Nephron progenitor cell (in vitro differentiated cells): ENCODE measurements at regions not wholly inside any gene's neighbourhood (a gene's known extent, or its start where the extent isn't known, plus 50 kb on each side); places are given as distances from the start of the nearest gene placed in this dataset.
A peak's percentile ranks its signal among the peaks of the same experiment; 100 is the strongest.

ENCODE experiments used
- DNase-seq: peaks from one replicate; pipeline ENCODE4 v3.0.0; 2021
- H3K27ac Mint-ChIP-seq: 2 replicates; pipeline ENCODE4 v1.8.0; 2021; ENCODE audit warnings: mild to moderate bottlenecking, moderate library complexity, mixed read lengths
- H3K27me3 Mint-ChIP-seq: 2 replicates; pipeline ENCODE4 v1.8.0; 2021; ENCODE audit warnings: mild to moderate bottlenecking, low read depth, mixed read lengths; ENCODE audit not compliant: poor library complexity
- H3K36me3 Mint-ChIP-seq: 2 replicates; pipeline ENCODE4 v1.8.0; 2021; ENCODE audit warnings: low read depth, mixed read lengths
- H3K4me1 Mint-ChIP-seq: 2 replicates; pipeline ENCODE4 v1.8.0; 2021; ENCODE audit warnings: mixed read lengths
- H3K4me3 Mint-ChIP-seq: 2 replicates; pipeline ENCODE4 v1.8.0; 2021; ENCODE audit warnings: mild to moderate bottlenecking, moderate library complexity, mixed read lengths
- H3K9me3 Mint-ChIP-seq: 2 replicates; pipeline ENCODE4 v1.8.0; 2021; ENCODE audit warnings: mild to moderate bottlenecking, moderate library complexity, mixed read lengths
- TF ChIP-seq, protein P1 (sequence below): fragments of 200-600 bp; sonication (generic); IDR thresholded peaks from 2 replicates; pipeline ENCODE4 v1.5.0; 2021; ENCODE audit warnings: antibody characterized with exemption

- Mint-ChIP-seq H3K9me3 (peaks cover 48% of the 10 kb centered on the region), H3K4me3 (no peak overlapping the region), H3K4me1 (peaks cover 57% of the 10 kb centered on the region), H3K27ac (no peak overlapping the region), H3K27me3 (peaks cover 7% of the 10 kb centered on the region), H3K36me3 (no peaks in the 10 kb centered on the region)
- no peak for DNase-seq
- TF ChIP-seq, protein P1, sequence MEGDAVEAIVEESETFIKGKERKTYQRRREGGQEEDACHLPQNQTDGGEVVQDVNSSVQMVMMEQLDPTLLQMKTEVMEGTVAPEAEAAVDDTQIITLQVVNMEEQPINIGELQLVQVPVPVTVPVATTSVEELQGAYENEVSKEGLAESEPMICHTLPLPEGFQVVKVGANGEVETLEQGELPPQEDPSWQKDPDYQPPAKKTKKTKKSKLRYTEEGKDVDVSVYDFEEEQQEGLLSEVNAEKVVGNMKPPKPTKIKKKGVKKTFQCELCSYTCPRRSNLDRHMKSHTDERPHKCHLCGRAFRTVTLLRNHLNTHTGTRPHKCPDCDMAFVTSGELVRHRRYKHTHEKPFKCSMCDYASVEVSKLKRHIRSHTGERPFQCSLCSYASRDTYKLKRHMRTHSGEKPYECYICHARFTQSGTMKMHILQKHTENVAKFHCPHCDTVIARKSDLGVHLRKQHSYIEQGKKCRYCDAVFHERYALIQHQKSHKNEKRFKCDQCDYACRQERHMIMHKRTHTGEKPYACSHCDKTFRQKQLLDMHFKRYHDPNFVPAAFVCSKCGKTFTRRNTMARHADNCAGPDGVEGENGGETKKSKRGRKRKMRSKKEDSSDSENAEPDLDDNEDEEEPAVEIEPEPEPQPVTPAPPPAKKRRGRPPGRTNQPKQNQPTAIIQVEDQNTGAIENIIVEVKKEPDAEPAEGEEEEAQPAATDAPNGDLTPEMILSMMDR: no peak
These were observed 55.1 kb downstream of the PJA1 start for GRCh38 chrX:69110116-69110530.

DNA sequence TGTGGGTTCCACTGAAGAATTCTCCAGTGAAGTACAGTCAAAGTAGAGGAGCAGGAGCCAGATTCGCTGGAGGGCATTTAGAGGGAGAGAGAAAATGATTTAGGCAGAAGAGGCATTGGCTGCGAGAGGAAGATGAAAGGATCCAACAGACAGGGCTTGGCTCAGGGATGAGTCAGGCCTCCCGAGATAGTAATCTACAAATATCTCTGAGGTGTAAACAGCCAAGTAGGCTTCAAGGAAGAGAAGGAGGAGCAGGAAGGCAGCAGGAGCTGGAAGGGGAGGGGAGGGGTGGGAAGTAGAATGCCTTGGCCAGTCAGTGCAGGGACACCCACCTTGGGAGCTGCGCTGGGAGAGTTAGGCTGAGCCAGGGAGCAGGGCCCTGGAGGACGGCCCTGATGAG lies 55.5 kb downstream of the PJA1 start:
- Mint-ChIP-seq H3K27ac (peak overlapping the region; percentile 58), H3K9me3 (peaks cover 48% of the 10 kb centered on the region), H3K4me1 (peaks cover 60% of the 10 kb centered on the region), H3K36me3 (no peaks in the 10 kb centered on the region), H3K27me3 (peaks cover 7% of the 10 kb centered on the region), H3K4me3 (no peak overlapping the region)
- DNase-seq: no peak
- TF ChIP-seq, protein P1: no peak

DNA sequence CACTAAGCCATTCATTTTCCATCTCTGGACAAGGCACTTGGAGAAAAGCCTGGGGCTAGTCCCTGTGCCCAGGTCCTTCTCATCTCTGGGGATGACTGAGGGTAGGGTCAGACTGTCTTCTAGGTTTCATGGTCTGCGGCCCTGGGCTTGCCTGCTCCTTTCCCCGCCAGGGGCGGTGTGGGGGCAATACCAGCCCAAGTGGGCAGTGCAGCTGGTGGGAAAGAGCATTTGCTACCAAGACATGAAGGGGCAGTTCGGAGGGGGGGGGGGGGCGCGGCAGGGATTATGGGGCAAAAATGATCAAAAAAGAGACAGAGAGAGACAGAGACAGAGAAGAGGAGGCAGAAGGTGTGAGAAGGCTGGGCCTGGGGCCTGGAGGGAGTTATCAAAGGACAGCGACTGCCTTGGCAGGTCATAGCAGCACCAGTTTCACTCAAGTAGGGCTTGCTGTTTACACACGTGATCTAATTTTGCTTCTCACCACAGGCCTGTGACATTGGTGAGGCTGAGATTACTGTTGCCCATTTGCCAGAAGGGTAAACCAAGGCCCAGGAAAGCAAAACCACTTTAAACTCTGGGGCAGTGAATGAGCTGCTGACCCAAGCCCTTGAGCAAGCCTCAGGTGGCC lies 56.1 kb downstream of the PJA1 start:
- Mint-ChIP-seq H3K9me3 (peaks cover 52% of the 10 kb centered on the region), H3K36me3 (no peaks in the 10 kb centered on the region), H3K4me1 (peaks cover 65% of the 10 kb centered on the region), H3K27ac (peak overlapping the region; percentile 58), H3K27me3 (peaks cover 7% of the 10 kb centered on the region), H3K4me3 (no peak overlapping the region)
- TF ChIP-seq, protein P1: no peak
- no peak for DNase-seq

GRCh38 chrX:69107747-69108401 lies 57.4 kb downstream of the PJA1 start:
- Mint-ChIP-seq H3K36me3 (no peaks in the 10 kb centered on the region), H3K9me3 (peaks cover 55% of the 10 kb centered on the region), H3K4me3 (peak overlapping the region; percentile 21), H3K4me1 (peaks cover 78% of the 10 kb centered on the region), H3K27ac (peak overlapping the region; percentile 75), H3K27me3 (peaks cover 3% of the 10 kb centered on the region)
- TF ChIP-seq, protein P1: no peak
- no peak for DNase-seq

DNA sequence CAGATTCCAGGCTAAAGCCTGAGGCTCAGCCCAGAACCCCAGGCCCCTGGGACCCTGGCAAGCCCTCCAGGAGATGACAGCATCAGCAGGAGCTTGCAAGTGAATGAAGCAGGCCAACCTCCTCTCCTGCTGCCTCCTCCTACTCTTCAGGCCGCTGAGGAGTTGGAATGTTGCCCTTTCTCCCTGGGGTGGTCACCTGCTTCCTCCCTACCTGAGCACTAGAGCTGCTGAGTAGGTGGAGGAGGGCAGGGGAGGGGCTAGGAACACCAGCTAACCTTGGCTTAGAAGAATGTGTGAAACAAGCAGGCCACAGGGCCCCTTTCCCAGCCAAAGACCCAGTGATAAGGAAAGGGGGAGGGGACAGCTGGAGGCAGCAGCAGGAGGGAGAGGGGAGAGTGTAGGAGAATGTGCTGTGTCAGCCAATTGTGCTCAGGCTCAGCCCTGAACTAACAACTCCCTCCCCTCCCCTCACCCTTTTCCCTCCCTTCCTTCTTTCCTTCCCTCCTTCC lies 58.0 kb downstream of the PJA1 start:
- TF ChIP-seq, protein P1: no peak
- Mint-ChIP-seq H3K27ac (peak overlapping the region; percentile 75), H3K4me1 (peaks cover 84% of the 10 kb centered on the region), H3K36me3 (no peaks in the 10 kb centered on the region), H3K9me3 (peaks cover 57% of the 10 kb centered on the region), H3K4me3 (peak overlapping the region; percentile 21), H3K27me3 (peaks cover 3% of the 10 kb centered on the region)
- peak; percentile 26 for DNase-seq
